GDM1 (cell line): ENCODE measurements at regions not wholly inside any gene's neighbourhood (a gene's known extent, or its start where the extent isn't known, plus 50 kb on each side); places are given as distances from the start of the nearest gene placed in this dataset.
"Not testable (repeated sequence)": the region's sequence is repeated elsewhere in the genome, so short reads cannot be mapped to it uniquely, and the experiment has no call there.

Experiments used
- DNase-seq: peaks from one replicate; lab custom pipeline; 2025; lab: John Stamatoyannopoulos, UW

DNA sequence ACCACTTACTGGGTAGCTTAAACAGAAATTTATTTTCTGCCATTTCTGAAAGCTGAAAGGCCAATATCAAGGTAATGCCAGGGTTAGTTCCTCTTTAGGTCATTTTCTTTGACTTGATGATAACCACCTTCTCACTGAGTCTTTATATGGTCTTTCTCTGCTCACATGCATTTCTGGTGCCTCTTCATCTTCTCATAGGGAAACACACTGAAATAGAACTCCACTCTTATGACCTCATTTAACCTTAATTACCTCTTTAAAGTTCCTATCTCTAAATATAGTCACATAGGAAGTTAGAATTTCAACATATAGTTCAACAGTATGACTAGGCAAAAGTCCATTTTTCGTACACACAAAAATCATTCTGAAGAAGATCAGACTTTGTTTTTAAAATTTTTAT lies 616.8 kb upstream of the VRK2 start:
- DNase-seq = no peak

DNA sequence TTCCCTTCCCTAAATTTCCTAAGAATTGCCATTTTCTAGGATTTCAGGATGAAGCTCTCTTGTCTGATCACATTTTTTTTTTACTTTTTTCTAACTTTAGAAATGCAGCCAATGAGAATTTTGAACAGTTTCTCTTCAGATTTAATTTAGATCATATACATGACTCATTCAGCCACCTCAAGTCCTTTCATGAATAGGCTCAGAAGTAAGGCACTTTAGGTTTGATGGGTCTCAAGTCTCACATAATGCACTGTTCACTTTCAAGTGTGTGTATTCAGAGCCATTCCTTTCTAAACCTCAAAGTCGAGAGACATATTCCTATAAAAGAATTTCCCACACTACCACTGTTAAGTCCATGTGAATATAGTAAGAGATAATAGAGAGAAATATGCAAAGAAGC lies 614.1 kb upstream of the VRK2 start:
- no peak for DNase-seq

DNA sequence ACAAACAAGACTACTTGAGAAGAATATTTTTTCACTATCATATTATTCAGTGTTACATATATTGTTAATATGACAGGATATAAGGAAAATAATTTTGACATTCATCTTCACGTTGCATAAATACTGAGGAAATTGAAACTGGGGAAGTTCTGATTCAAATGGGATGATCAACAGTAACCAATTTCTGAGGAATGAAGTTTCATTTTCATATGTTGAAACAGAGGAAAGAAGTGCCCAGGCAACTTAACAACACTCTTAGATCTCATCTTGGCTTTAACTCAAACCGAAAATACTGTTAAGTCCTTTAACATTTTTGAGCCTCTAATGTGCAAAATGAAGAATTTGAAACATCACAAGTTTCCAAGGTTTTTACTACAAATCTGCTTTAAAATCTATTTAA lies 612.2 kb upstream of the VRK2 start:
- no peak for DNase-seq

DNA sequence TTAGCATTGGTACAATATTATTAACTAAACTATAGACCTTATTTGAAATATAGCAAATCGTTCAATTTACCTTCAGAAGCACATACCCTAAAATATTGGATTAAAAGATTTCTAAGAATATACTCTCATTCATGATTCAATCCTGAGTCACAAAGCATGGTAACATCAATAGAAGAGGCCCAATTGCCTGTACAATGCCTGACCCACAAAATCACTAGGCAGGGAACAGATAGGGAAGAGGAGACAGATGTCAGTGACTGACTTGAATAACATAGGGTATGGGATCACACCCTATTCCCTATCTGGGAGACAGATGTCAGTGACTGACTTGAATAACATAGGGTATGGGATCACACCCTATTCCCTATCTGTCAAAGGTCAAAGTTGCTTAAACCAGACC lies 611.6 kb upstream of the VRK2 start:
- DNase-seq = no peak

DNA sequence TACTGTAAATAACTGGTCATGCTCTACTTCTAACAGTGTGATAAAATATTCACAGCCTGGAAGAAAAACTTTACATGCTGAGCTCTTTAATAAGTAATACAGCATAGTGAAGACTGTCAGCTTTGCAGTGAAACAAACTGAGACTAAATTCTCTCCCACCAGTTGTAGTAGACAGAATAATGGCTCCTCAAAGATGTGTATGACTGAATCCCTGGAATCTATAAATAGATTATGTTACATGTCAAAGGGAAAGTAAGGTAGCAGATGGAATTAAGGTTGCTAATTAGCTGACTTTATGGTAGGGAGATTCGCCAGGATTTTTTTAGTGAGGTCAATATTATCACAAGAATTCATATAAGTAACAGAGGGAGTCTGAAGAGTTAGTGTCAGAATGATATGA lies 609.5 kb upstream of the VRK2 start:
- no peak for DNase-seq

DNA sequence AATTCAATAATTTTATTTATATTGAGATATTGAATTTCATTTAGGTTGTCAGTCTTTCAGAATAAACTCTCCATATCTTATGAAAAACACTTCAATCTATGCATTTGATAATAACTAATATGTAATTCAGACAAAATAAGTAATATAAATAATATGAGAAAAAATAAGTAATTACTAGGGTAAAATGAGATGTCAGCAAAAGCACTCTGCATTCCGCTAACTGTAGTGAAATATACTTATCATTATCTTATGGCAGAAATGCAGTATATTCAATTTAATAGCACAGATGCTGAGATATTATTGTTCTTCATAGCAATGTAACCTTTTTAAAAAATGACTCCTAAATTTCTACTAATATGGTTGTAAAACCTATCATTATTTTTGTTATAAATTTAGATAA lies 606.2 kb upstream of the VRK2 start:
- DNase-seq = no peak

DNA sequence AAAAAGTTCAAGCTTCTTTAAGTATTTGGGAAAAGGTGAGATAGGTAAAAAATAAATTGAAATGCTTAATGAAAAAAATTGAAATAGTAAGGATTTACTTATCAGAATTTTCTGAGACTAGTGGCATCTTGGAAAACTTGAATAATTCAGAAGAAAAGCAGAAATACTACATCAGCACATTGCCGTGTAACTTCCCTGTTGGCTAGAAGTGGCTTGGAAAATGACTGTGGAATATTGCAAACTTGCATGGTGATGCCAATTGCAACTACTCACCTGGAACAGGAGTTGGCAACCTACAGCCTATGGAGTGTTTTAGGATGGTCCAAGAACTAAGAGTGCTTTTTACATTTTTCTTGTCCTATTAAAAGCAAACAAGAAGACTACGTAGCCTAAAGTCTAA lies 603.5 kb upstream of the VRK2 start:
- no peak for DNase-seq

DNA sequence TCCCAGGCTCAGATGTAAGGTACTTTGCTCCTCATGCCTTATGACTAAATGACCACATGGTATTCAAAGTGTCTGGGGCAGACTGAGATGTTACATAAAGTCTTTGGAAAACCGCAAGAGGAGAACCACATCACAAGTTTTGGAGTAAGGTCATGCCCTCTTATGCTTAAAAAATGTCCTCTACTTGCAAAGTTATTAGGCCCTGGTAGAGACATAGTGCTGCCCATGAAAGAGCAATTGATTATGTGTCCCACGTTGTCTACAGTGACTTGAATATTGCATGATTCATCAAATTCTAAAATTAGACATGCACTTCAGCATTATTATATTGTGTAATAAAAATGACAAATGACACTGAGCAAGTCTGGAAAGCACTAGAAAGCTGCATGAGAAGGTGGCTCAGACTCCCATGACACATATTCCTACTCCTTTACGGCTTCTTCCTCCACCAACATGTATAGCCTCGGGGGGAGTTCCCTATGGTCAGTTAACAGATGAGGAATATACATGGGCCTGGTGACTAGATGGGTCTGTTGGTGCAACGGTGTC lies 602.6 kb upstream of the VRK2 start:
- DNase-seq = no peak

DNA sequence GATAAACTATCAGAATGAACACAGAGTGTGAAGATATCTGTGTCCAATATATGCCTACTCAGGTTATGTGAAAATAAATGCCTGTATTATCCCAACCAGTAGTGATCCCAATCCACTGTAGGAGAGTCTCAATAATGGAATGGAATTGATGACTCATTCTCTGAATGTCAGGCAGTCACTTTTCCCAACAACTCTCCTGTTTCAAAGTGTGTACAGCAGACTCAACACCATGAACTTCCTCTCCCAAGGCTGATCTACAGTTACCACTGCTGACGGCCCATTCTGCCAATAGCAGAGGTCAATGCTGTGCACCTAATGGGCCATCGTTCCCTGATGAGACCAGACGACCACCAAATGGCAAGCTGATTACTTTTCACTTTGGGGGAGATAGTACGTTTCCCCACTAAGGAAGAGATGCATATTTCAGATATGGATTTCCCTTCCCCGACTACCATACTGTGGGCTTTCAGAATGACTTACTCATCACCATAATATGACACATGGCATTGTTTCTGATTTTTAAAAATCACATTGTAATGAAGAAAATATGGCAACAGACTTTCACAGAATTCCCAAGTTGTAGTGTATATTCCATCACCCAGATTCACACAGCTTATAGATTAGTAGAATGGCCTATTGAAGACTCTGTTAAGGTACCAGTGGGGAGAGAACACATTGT lies 601.7 kb upstream of the VRK2 start:
- no peak for DNase-seq

DNA sequence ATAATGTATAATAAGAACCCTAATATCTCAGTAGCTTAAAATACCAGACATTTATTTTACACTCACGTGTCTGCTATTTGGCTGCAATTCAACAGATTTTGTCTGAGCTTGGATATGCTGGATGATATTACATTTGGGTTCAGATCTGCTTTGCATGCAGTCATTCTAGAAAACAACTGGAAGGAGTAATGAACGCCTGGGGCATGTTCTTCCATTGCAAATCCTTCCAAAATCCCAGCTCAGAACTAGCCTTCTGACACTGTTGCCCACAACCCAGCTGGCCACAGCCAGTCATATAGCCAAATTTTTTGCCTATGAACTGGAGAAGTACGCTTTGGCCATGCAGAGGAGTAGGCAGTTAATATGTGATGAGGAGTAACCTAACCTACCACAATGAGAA lies 597.8 kb upstream of the VRK2 start:
- DNase-seq = no peak

DNA sequence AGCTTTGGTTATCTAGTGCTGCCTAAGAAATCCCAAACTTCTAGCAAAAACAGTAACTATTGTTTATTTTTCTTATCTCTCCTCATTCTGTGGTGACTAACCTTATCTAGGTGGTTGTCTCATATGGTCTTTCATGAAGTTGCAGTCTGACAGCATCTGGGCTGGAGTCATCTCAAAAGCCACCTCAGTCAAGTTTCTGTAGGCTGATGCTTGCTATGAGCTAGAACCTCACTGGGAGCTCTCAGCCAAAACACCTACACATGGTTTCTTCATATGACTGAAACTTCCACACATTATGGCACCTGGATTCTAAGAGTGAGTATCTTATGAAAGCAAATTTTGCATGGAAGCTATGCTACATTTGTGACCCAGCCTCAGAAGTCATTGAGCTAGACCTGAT lies 596.4 kb upstream of the VRK2 start:
- no peak for DNase-seq

DNA sequence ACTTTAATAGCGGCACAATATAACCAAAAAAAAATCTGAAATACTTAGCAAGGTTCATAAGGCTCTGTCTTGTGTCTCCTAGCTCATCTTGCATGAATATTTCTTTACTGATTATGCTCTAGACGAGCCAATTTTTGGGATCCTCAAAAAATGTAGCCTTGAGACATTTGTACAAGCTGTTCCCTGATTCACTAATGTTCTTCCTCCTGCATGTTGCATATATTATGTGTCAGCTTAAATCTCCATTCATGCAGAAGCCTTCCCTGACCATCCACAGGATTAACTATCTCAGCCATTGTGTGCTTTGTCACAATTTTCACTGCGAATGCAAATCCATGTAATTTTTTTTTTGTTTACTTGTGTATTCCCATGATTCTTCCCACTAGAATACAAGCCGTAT lies 594.0 kb upstream of the VRK2 start:
- no peak for DNase-seq

DNA sequence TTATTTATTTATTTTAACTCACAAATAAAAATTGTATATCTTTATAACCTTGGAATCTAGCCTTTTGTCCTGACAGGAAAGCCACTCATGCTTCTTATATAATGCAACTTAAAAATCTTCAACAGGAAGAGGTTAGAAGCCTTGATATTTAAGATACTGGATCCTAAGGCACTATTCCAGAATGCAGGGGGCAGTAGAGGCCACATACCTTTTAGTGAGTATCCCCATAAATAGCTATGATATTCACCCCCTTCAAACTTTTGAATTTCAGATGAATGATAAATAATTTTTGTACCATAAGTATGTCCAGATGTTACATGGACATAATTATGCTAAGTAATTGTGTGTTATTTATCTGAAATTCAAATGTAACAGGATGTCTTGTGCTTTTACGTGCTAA lies 592.7 kb upstream of the VRK2 start:
- DNase-seq = no peak

DNA sequence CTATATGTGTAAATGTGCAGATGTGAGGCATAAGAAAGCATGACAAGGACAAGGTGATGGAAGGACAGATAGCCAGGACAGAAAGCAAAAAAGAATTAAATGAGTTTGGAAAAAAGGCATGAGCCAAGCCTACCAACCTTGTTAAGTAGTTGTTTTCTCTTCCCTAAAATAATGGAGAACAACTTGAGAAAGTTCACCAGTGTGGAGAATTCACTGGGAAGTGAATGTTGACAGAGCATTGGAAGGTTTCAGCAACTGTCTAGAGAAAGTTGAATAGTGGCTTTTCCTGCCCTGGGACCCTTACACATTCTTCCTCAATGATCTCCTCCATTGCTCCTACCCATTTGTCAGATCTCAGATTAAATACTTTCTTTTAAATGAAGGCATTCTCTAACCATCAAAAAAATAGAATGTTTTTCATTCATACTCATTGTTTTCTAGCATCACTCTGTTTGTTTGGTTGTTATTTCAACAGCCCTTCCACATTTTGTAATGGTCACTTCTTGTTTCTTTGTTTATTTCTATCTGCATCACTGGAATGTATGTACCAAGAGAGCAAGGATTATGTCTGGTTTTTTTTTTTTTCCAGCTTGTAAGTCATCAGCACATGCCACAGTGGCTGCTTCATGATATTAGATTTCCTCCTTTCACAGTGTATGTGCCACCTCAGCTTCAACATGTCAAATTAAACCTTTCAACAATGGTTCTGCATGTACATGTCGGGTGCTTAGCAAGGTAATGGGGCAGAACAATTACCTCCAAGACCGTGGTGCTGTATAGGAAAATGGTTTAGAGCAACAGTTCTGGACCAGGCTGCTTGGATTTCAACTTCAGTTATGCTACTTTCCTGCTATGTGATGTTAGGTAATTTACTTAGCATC lies 586.0 kb upstream of the VRK2 start:
- DNase-seq = no peak

DNA sequence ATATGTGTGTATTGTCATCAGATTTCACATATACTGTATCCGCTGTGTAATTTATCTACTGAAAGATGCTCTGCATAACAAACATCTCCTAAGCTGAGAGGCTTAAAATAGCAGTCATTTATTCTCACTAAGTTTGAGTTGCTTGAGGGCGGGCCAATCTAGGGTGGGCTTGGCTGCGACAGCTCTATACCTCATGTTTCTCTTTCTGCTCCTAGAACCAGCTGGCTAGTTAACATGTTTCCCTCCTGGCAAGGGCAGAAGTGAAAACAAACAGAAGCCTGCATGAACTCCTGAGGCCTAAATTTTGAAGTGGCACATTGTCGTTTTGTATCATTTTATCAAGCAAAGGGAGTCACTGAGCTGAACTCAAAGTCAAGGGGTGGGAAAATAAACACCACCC lies 585.0 kb upstream of the VRK2 start:
- DNase-seq = no peak

DNA sequence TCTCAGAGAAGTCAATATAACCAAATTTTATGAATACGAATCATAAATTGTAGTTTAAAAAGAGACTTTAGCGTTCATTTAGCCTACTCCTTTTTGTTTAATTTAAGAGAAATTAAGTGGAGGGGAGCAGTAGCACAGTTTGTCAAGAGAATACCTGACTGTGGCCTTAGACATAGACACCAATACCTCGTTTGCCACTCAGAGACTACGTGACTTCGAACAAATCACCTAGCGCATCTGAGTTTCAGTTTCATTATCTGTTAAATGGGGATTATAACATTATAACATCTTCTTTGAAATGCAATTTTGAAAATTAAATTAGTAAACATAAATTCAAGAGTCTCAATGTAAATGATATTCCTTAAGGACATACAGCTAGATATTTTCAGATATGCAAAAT lies 581.5 kb upstream of the VRK2 start:
- DNase-seq = no peak

DNA sequence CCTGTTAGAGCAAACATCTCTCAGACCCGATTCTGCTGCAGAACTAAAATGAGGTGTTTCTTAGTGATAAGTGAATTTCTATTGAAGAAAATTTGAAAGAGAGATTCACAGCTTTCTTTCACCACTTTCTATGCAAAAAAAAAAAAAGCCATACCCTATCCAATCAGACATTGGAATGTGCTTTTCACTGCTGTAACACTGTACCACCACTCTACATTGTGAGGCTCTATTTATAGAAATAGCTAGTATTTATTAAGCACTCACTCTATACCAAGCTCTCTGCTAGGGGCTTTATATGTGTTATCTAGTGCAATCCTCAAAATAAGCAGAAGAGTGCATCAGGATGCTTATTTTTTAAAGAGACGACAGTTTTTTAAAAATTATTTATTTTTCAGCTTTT lies 580.6 kb upstream of the VRK2 start:
- no peak for DNase-seq

DNA sequence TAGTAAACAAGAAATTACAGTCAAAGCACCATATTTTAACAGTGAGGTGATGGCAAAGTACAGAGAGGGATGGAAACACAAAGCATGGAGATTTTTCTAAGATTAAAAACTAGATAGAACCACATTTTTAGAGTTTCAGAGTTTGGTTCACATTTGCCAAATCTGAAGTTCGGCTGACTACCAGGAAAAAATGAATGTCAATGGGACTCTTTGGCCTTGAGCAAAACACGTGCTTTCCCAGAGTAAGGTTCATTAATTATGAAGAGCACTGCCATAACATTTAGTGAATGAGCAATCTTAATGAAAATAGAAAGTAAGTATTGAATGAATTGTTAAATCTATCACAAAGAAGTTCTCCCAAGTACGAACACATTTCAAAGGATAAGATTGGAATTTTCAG lies 571.2 kb upstream of the VRK2 start:
- no peak for DNase-seq

DNA sequence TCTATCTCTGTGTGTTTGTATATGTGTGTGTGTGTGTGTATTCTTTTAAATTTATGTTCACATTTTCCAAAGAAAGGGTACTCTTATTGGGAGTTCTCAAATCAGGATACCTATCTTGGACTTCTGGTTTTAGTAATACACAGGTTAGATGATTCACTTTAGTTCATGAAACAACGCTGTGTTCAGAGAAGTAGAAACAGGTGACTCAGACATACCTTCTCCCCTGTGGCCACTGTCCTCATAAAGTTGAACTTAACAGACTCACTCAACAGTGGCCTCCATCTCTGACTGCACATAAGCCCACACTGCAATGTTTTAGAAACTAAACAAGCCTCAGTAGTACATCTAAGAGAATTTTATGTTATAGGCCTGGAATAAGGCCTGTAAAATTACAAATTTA lies 566.6 kb upstream of the VRK2 start:
- no peak for DNase-seq

DNA sequence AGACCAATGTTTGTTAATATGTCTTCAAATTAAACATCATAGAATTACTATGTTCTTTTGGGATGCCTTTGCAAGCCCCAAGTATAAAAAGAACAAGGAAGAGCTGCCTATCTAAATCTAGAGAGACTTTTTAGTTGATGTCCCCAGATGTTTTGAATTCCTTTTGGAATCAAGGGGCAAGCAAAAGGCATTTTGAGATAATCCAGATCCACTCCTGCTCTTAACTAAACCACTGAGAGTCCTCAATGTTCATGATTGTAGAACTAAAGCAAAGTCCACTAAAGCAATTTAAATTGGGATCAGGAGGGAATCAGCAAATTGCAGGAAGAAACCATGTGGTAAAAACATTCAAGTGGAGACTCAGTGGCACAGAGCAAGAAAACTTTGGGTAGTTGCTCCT lies 558.5 kb upstream of the VRK2 start:
- DNase-seq = no peak

DNA sequence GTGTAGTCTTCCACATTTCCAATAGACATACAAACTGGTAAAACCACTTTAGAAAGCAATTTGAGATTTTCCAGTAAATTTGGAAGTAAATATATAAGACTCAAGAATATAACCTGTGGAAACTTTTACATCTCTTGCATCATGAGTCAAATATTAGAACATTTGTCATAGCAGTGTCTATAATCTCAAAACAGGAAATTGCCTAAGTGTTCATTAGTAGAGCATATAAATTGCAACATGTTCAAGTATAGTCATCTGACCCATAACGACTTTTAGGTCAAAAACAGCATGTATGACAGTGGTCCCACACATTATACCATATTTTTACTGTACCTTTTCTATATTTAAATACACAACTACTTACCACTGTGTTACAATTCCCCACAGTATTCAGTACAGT lies 555.9 kb upstream of the VRK2 start:
- no peak for DNase-seq

DNA sequence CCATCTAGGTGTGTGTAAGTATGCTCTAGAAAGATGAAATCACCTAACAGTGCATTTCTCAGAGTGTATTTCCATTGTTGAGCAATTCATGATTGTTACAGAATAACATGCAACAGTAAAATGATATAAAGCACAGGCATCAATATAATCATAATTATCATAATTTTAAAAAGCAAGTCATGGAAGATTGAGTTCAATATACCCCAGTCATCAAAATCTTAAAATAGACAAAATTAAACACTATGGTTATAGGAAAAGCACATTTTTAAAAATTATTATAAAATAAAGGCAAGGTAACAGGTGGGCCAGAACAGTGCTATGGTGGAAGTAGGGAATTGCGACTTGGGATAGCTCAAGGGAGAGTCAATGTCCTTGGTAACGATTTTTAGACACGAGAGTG lies 555.4 kb upstream of the VRK2 start:
- no peak for DNase-seq

DNA sequence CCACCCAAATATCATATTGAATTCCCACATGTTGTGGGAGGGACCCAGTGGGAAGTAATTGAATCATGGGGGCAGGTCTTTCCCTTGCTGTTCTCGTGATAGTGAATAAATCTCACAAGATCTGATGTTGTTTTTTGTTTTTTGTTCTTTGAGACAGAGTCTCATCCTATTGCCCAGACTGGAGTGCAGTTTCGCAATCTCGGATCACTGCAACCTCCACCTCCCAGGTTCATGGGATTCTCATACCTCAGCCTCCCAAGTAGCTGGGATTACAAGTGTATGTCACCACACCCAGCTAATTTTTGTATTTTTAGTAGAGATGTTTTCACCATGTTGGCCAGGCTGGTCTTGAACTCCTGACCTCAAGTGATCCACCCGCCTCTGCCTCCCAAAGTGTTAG lies 552.6 kb upstream of the VRK2 start:
- DNase-seq = not testable (repeated sequence)
